OCI-LY7 (cell line): ENCODE measurements at regions not wholly inside any gene's neighbourhood (a gene's known extent, or its start where the extent isn't known, plus 50 kb on each side); places are given as distances from the start of the nearest gene placed in this dataset.

Source experiments
- BruUV-seq: library from RNA; stranded (reverse); fragments of 400-500 nt; replicated peaks from 2 replicates; lab custom pipeline; 2021; lab: Mats Ljungman, UMichigan
- CTCF ChIA-PET: fragments of 300-600 bp; sonication (Branson Sonifier 250); formaldehyde crosslinking; loops from one replicate; lab custom pipeline; 2022; ENCODE audit warnings: antibody characterized with exemption; ENCODE audit not compliant: unreplicated experiment; lab: Charles Lee
- POLR2A ChIA-PET: fragments of 300-600 bp; sonication (Branson Sonifier 250); formaldehyde crosslinking; loops from one replicate; lab custom pipeline; 2022; ENCODE audit warnings: antibody characterized with exemption; lab: Charles Lee
- DNase-seq: peaks from one replicate; pipeline ENCODE4 v3.0.0-alpha.2; 2015; ENCODE audit warnings: low spot score
- H2AFZ ChIP-seq: fragments of 200-600 bp; sonication (generic), shearing (Covaris generic); 2 replicates; pipeline ENCODE4 v1.6.1; 2014; ENCODE audit warnings: mild to moderate bottlenecking, antibody characterized with exemption, low read length, moderate library complexity
- H3K27ac ChIP-seq: fragments of 200-600 bp; sonication (generic); 2 replicates; pipeline ENCODE4 v1.5.1; 2014; ENCODE audit warnings: mixed run types, low read depth, mild to moderate bottlenecking, moderate library complexity, low read length, inconsistent platforms; ENCODE audit not compliant: poor library complexity, severe bottlenecking
- H3K36me3 ChIP-seq: fragments of 200-600 bp; sonication (generic); 2 replicates; pipeline ENCODE4 v1.6.1; 2014; ENCODE audit warnings: mild to moderate bottlenecking, antibody characterized with exemption, low read length, moderate library complexity, mixed read lengths; ENCODE audit not compliant: insufficient read depth
- H3K4me1 ChIP-seq: fragments of 200-600 bp; sonication (generic); 2 replicates; pipeline ENCODE4 v1.5.1; 2014; ENCODE audit warnings: mild to moderate bottlenecking, low read length; ENCODE audit not compliant: insufficient read depth, poor library complexity, severe bottlenecking
- H3K4me2 ChIP-seq: fragments of 200-600 bp; sonication (generic); 2 replicates; pipeline ENCODE4 v1.6.1; 2014; ENCODE audit warnings: mild to moderate bottlenecking, low read length
- H3K4me3 ChIP-seq: fragments of 200-600 bp; sonication (generic); 2 replicates; pipeline ENCODE4 v1.5.1; 2014; ENCODE audit warnings: mild to moderate bottlenecking, low read depth, low read length; ENCODE audit not compliant: poor library complexity, severe bottlenecking
- H3K79me2 ChIP-seq: fragments of 200-600 bp; sonication (generic); 2 replicates; pipeline ENCODE4 v1.6.1; 2016; ENCODE audit warnings: low read depth, mild to moderate bottlenecking, low read length, moderate library complexity, mixed read lengths; ENCODE audit not compliant: insufficient read depth
- H3K9me2 ChIP-seq: fragments of 200-600 bp; sonication (generic); 2 replicates; pipeline ENCODE4 v1.6.1; 2016; ENCODE audit warnings: mild to moderate bottlenecking, low read length, mixed read lengths; ENCODE audit not compliant: insufficient read depth
- H3K9me3 ChIP-seq: fragments of 200-600 bp; sonication (generic); 2 replicates; pipeline ENCODE4 v1.6.1; 2014; ENCODE audit warnings: mild to moderate bottlenecking, mixed run types, low read length, mixed read lengths
- H4K20me1 ChIP-seq: fragments of 200-600 bp; sonication (generic); 2 replicates; pipeline ENCODE4 v1.6.1; 2014; ENCODE audit warnings: mild to moderate bottlenecking, antibody characterized with exemption, low read length, moderate library complexity, mixed read lengths; ENCODE audit not compliant: insufficient read depth
- CTCF ChIP-seq: fragments of 200-600 bp; sonication (generic); conservative IDR thresholded peaks from 2 replicates; pipeline ENCODE4 v1.5.1; 2014; ENCODE audit warnings: mild to moderate bottlenecking, antibody characterized with exemption, low read length, moderate library complexity, mixed read lengths
- EZH2phosphoT487 ChIP-seq: fragments of 200-600 bp; sonication (generic); IDR thresholded peaks from 2 replicates; pipeline ENCODE4 v1.6.1; 2018; ENCODE audit warnings: low read depth, borderline replicate concordance, mild to moderate bottlenecking, mixed run types, antibody characterized with exemption, low read length, moderate library complexity, mixed read lengths
- intact Hi-C: fragments of 100-400 bp; cut with micrococcal nuclease; formaldehyde crosslinking; loops from one replicate; pipeline ENCODE4 v1.10.0; 2022; ENCODE audit not compliant: unreplicated experiment

GRCh38 chr17:73722165-73722564, 77.9 kb upstream of the SDK2 start:
- no peaks in the 10 kb centered on the region for H3K36me3 ChIP-seq
- peak overlapping the region; percentile 51 for H3K4me3 ChIP-seq
- H2AFZ ChIP-seq: peak overlapping the region; percentile 84
- DNase-seq: peak; percentile 94
- intact Hi-C loops: no loop called here
- H3K27ac ChIP-seq: peak overlapping the region; percentile 81
- no peaks in the 10 kb centered on the region for H3K9me3 ChIP-seq
- TF ChIP-seq CTCF (no peak), EZH2phosphoT487 (no peak)
- H3K4me1 ChIP-seq: peaks cover 50% of the 10 kb centered on the region
- H3K9me2 ChIP-seq: no peaks in the 10 kb centered on the region
- H3K79me2 ChIP-seq: no peaks in the 10 kb centered on the region
- H4K20me1 ChIP-seq: no peaks in the 10 kb centered on the region
- ChIA-PET POLR2A (interaction anchor here (0.6 to 5.2 kb wide), 7 partner anchors 9 to 137 kb away, joined by 3 to 53 read pairs (median 4); no protein-coding TSS in a partner anchor), CTCF (interaction anchor here (0.9 to 1.2 kb wide), 2 partner anchors 11 to 12 kb away, joined by 3 to 9 read pairs; no protein-coding TSS in a partner anchor)
- no TSS peak for BruUV-seq
- H3K4me2 ChIP-seq: peak overlapping the region; percentile 64

- Histone ChIP-seq H3K27ac (no peak overlapping the region), H3K36me3 (no peaks in the 10 kb centered on the region), H3K79me2 (no peaks in the 10 kb centered on the region), H3K4me3 (no peak overlapping the region), H3K4me1 (peaks cover 50% of the 10 kb centered on the region), H4K20me1 (no peaks in the 10 kb centered on the region), H3K4me2 (0 out of 2 replicates have a peak overlapping the region, but pooled peaks have one; percentile 64), H2AFZ (no peak overlapping the region), H3K9me2 (no peaks in the 10 kb centered on the region), H3K9me3 (no peaks in the 10 kb centered on the region)
- ChIA-PET POLR2A (interaction anchor here (1.0 to 5.2 kb wide), 3 partner anchors 12 to 138 kb away, joined by 3 to 53 read pairs (median 3); no protein-coding TSS in a partner anchor), CTCF (interaction anchor here (0.6 kb wide), 1 partner anchor 137 kb away, joined by 3 read pairs; no protein-coding TSS in a partner anchor)
- no peak for DNase-seq
- intact Hi-C loops: no loop called here
- BruUV-seq: no TSS peak
- TF ChIP-seq EZH2phosphoT487 (no peak), CTCF (no peak)
Observed at GRCh38 chr17:73723317-73723716, 79.1 kb upstream of the SDK2 start.

GRCh38 chr17:73724341-73724740, 80.1 kb upstream of the SDK2 start:
- H3K79me2 ChIP-seq: no peaks in the 10 kb centered on the region
- no peak for DNase-seq
- no peak overlapping the region for H3K4me3 ChIP-seq
- ChIA-PET CTCF (no interaction called here), POLR2A (interaction anchor here (5.2 kb wide), 1 partner anchor 13 kb away, joined by 53 read pairs; no protein-coding TSS in a partner anchor)
- H3K4me2 ChIP-seq: no peak overlapping the region
- H2AFZ ChIP-seq: no peak overlapping the region
- no peaks in the 10 kb centered on the region for H4K20me1 ChIP-seq
- no peaks in the 10 kb centered on the region for H3K9me2 ChIP-seq
- intact Hi-C loops: no loop called here
- H3K36me3 ChIP-seq: no peaks in the 10 kb centered on the region
- no peak overlapping the region for H3K27ac ChIP-seq
- TF ChIP-seq EZH2phosphoT487: no peak
- TF ChIP-seq CTCF: no peak
- no TSS peak for BruUV-seq
- H3K9me3 ChIP-seq: no peaks in the 10 kb centered on the region
- peaks cover 42% of the 10 kb centered on the region for H3K4me1 ChIP-seq
